GM12878 (cell line): ENCODE measurements at regions not wholly inside any gene's neighbourhood (a gene's known extent, or its start where the extent isn't known, plus 50 kb on each side); places are given as distances from the start of the nearest gene placed in this dataset.

Experiments used
- ATAC-seq: fragments of 200-7000 bp; cut with Tn5 transposase; 3 replicates; pipeline ENCODE4 v1.9.1; 2020; ENCODE audit warnings: mild to moderate bottlenecking, moderate library complexity
- BruUV-seq: library from RNA; stranded (reverse); fragments of 400-500 nt; replicated peaks from 2 replicates; lab custom pipeline; 2021; lab: Mats Ljungman, UMichigan
- CTCF ChIA-PET: fragments of 300-600 bp; sonication (Branson Sonifier 250); formaldehyde crosslinking; extraction: SDS; loops from one replicate; lab custom pipeline; 2021; ENCODE audit warnings: inconsistent platforms; lab: Yijun Ruan, JAX
- POLR2A ChIA-PET: fragments of 350-600 bp; formaldehyde crosslinking; extraction: SDS; loops from one replicate; lab custom pipeline; 2021; ENCODE audit warnings: inconsistent platforms; lab: Charles Lee
- RAD21 ChIA-PET: fragments of 300-600 bp; sonication (Branson Sonifier 250); formaldehyde crosslinking; loops from one replicate; lab custom pipeline; 2023; ENCODE audit warnings: antibody characterized with exemption; ENCODE audit not compliant: unreplicated experiment; lab: Charles Lee
- SMC1A ChIA-PET: fragments of 300-600 bp; sonication (Branson Sonifier 250); formaldehyde crosslinking; loops from one replicate; lab custom pipeline; 2023; ENCODE audit not compliant: unreplicated experiment, uncharacterized antibody; lab: Charles Lee
- DNase-seq: peaks from one replicate; pipeline ENCODE4 v3.0.0-alpha.2; 2011; ENCODE audit warnings: low read depth, low spot score
- FAIRE-seq: peaks from 3 replicates; lab custom pipeline; 2011; peaks lifted over from hg19 to GRCh38; lab: Jason Lieb, UNC
- H2AFZ ChIP-seq: 2 replicates; pipeline ENCODE4 v1.6.0; 2011; ENCODE audit warnings: low read depth, low read length, control low read depth; ENCODE audit not compliant: control insufficient read depth
- H3K27ac ChIP-seq: 2 replicates; pipeline ENCODE4 v1.5.1; 2011; ENCODE audit warnings: control low read depth; ENCODE audit not compliant: control insufficient read depth, insufficient read depth
- H3K27me3 ChIP-seq, 2 experiments: replicated peaks in 1 of 2; 2 replicates each; pipeline versions ENCODE4 v1.6.0 to v1.6.1; 2011; ENCODE audit warnings: low read length in 1 of 2; ENCODE audit not compliant: control insufficient read depth in 2 of 2, insufficient read depth in 2 of 2
- H3K36me3 ChIP-seq, 2 experiments: 2 replicates each; pipeline ENCODE4 v1.5.1; 2011; ENCODE audit warnings: low read length in 1 of 2; ENCODE audit not compliant: control insufficient read depth in 2 of 2, insufficient read depth in 2 of 2
- H3K4me1 ChIP-seq: 2 replicates; pipeline ENCODE4 v1.6.1; 2011; ENCODE audit warnings: mild to moderate bottlenecking, low read length, moderate library complexity, mixed read lengths; ENCODE audit not compliant: control insufficient read depth, insufficient read depth
- H3K4me2 ChIP-seq: 2 replicates; pipeline ENCODE4 v1.6.0; 2011; ENCODE audit warnings: control low read depth; ENCODE audit not compliant: control insufficient read depth, insufficient read depth
- H3K4me3 ChIP-seq: fragments of 200-600 bp; sonication (generic); 2 replicates; pipeline ENCODE4 v1.5.1; 2016
- H3K79me2 ChIP-seq: 2 replicates; pipeline ENCODE4 v1.6.0; 2011; ENCODE audit warnings: low read length; ENCODE audit not compliant: control insufficient read depth, insufficient read depth
- H3K9ac ChIP-seq: 2 replicates; pipeline ENCODE4 v1.8.0; 2011; ENCODE audit warnings: low read length, control low read depth, mixed read lengths; ENCODE audit not compliant: control insufficient read depth, insufficient read depth
- H3K9me3 ChIP-seq: replicated peaks from 3 replicates; pipeline ENCODE4 v1.5.1; 2011; ENCODE audit warnings: mild to moderate bottlenecking, low read length; ENCODE audit not compliant: control insufficient read depth, insufficient read depth
- H4K20me1 ChIP-seq: 2 replicates; pipeline ENCODE4 v1.6.0; 2011; ENCODE audit not compliant: control insufficient read depth, insufficient read depth
- BACH1 ChIP-seq: fragments of 450-650 bp; IDR thresholded peaks from 2 replicates; pipeline ENCODE4 v1.6.1; 2017; ENCODE audit warnings: mild to moderate bottlenecking, borderline replicate concordance
- CHD2 ChIP-seq: IDR thresholded peaks from 2 replicates; pipeline ENCODE4 v1.6.1; 2011; ENCODE audit warnings: low read depth, low read length, improper control_type of control experiment, borderline replicate concordance
- DPF2 ChIP-seq: fragments of 450-650 bp; IDR thresholded peaks from 2 replicates; pipeline ENCODE4 v1.6.1; 2017; ENCODE audit warnings: mild to moderate bottlenecking
- ESRRA ChIP-seq: IDR thresholded peaks from 2 replicates; pipeline ENCODE4 v1.6.1; 2012; ENCODE audit warnings: mild to moderate bottlenecking, low read length, improper control_type of control experiment
- ETV6 ChIP-seq, 2 experiments: fragments of 450-650 bp in 1 of 2; IDR thresholded peaks in 1 of 2; conservative IDR thresholded peaks in 1 of 2; 2 replicates each; pipeline ENCODE4 v1.6.1; 2014; ENCODE audit warnings: antibody characterized with exemption in 1 of 2, borderline replicate concordance in 1 of 2, low read depth in 1 of 2, mild to moderate bottlenecking in 1 of 2, moderate library complexity in 1 of 2
- FOS ChIP-seq: IDR thresholded peaks from 3 replicates; pipeline ENCODE4 v1.6.1; 2011; ENCODE audit warnings: borderline replicate concordance; ENCODE audit not compliant: insufficient read length; ENCODE audit errors: extremely low read depth
- HCFC1 ChIP-seq: fragments of 150-350 bp; IDR thresholded peaks from 2 replicates; pipeline ENCODE4 v1.6.1; 2014; ENCODE audit warnings: low read length
- IKZF2 ChIP-seq, 2 experiments: fragments of 450-650 bp; IDR thresholded peaks; 2 replicates each; pipeline ENCODE4 v1.6.1; 2017; ENCODE audit warnings: mild to moderate bottlenecking in 2 of 2, moderate library complexity in 2 of 2
- MEF2B ChIP-seq: fragments of 450-650 bp; IDR thresholded peaks from 2 replicates; pipeline ENCODE4 v1.6.1; 2018; ENCODE audit warnings: mild to moderate bottlenecking, moderate library complexity; ENCODE audit not compliant: partially characterized antibody, poor library complexity, severe bottlenecking
- NFIC ChIP-seq: IDR thresholded peaks from 2 replicates; pipeline ENCODE4 v1.6.1; 2012; ENCODE audit warnings: low read depth, mild to moderate bottlenecking, inconsistent platforms, low read length, moderate library complexity
- NFXL1 ChIP-seq: fragments of 450-650 bp; IDR thresholded peaks from 2 replicates; pipeline ENCODE4 v1.6.1; 2017; ENCODE audit warnings: antibody characterized with exemption, mild to moderate bottlenecking, borderline replicate concordance
- PAX8 ChIP-seq: fragments of 450-650 bp; IDR thresholded peaks from 2 replicates; pipeline ENCODE4 v1.6.1; 2017; ENCODE audit warnings: mild to moderate bottlenecking, moderate library complexity
- SIX5 ChIP-seq: IDR thresholded peaks from 2 replicates; pipeline ENCODE4 v1.6.1; 2011; ENCODE audit warnings: mild to moderate bottlenecking, low read depth, low read length, moderate library complexity; ENCODE audit not compliant: severe bottlenecking
- SP1 ChIP-seq: IDR thresholded peaks from one replicate; pipeline ENCODE4 v1.6.1; 2011; ENCODE audit warnings: low read depth, low read length
- ZBED1 ChIP-seq: IDR thresholded peaks from 2 replicates; pipeline ENCODE4 v1.6.1; 2016; ENCODE audit warnings: borderline replicate concordance
- WGBS: methylation state at CpG from one replicate; pipeline ENCODE4 v1.1.6; 2016; ENCODE audit warnings: low lambda C conversion rate; ENCODE audit not compliant: insufficient replicate concordance, insufficient coverage; ENCODE audit errors: missing lambda C conversion rate; 5-methylcytosine and 5-hydroxymethylcytosine counted together
- in situ Hi-C: fragments of 300-500 bp; cut with MboI; formaldehyde crosslinking; loops from 9 replicates; pipeline ENCODE4 v1.14.3; 2018; ENCODE audit warnings: mixed read lengths
- intact Hi-C: fragments of 100-400 bp; cut with micrococcal nuclease; formaldehyde crosslinking; loops from one replicate; pipeline ENCODE4 v1.14.2; 2022; ENCODE audit not compliant: unreplicated experiment
- TF ChIP-seq, protein P1 (sequence below): IDR thresholded peaks from 2 replicates; pipeline ENCODE4 v1.6.1; 2011; ENCODE audit warnings: low read depth, low read length, improper control_type of control experiment, borderline replicate concordance

DNA sequence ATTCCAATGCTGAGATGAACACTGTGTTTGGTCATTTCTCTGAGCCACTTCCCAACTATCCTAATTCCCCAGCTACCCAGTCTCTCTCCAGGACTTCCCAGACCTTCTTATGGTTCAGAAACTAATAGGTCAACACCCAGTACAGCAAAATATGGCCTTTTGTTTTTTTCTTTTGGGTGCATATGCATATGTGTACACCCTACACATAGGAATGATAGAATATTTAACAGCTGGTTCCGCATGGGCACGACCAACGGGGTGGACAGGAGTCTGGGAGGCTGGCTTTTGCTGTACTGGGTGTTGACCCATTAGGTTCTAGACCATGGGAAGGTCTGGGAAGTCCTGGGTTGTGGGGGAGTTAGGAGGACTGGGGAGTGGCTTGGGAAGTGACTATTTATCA is 143.9 kb downstream of the MRPS6 start:
- in situ Hi-C loops = no loop called here
- Histone ChIP-seq H3K9me3 (no peaks in the 10 kb centered on the region; the same call in 1 of the 3 replicates), H3K4me1 (no peaks in the 10 kb centered on the region), H3K27ac (no peak overlapping the region), H2AFZ (no peak overlapping the region), H3K4me3 (no peak overlapping the region), H3K79me2 (no peaks in the 10 kb centered on the region), H3K27me3 (no peaks in the 10 kb centered on the region), H4K20me1 (no peaks in the 10 kb centered on the region), H3K4me2 (no peak overlapping the region), H3K9ac (no peak overlapping the region), H3K36me3 (no peaks in the 10 kb centered on the region)
- CTCF ChIA-PET = interaction anchor here (1.8 kb wide), 1 partner anchor 293 kb away, joined by 6 read pairs; no protein-coding TSS in a partner anchor
- intact Hi-C loops = no loop called here
- 34% methylated on average over 3 of the region's 3 CpGs for WGBS
- FAIRE-seq = no peak
- TF ChIP-seq SP1 (no peak), DPF2 (no peak), MEF2B (no peak), PAX8 (no peak), HCFC1 (no peak), ESRRA (no peak), CHD2 (no peak), ZBED1 (no peak), IKZF2 (IDR thresholded peaks at IDR 0.05) (no peak), BACH1 (no peak), FOS (no peak), ETV6 (conservative IDR thresholded peaks at IDR 0.05 in 1 of 2, IDR thresholded peaks at IDR 0.05 in 1 of 2; ENCODE audit: borderline replicate concordance in 1 of 2, low read depth in 1 of 2) (no peak), SIX5 (no peak), NFXL1 (no peak), NFIC (no peak)
- TF ChIP-seq, protein P1, sequence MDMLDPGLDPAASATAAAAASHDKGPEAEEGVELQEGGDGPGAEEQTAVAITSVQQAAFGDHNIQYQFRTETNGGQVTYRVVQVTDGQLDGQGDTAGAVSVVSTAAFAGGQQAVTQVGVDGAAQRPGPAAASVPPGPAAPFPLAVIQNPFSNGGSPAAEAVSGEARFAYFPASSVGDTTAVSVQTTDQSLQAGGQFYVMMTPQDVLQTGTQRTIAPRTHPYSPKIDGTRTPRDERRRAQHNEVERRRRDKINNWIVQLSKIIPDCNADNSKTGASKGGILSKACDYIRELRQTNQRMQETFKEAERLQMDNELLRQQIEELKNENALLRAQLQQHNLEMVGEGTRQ = no peak
- RAD21 ChIA-PET = interaction anchor here (1.0 kb wide), 1 partner anchor 131 kb away, joined by 4 read pairs; no protein-coding TSS in a partner anchor
- SMC1A ChIA-PET = interaction anchor here (0.5 to 0.7 kb wide), 2 partner anchors 9 to 141 kb away, joined by 3 read pairs; no protein-coding TSS in a partner anchor
- POLR2A ChIA-PET = no interaction called here
- no peak for DNase-seq
- ATAC-seq = no peak
- no TSS peak for BruUV-seq
